ENCODE measurements at regions not wholly inside any gene's neighbourhood (a gene's known extent, or its start where the extent isn't known, plus 50 kb on each side); places are given as distances from the start of the nearest gene placed in this dataset.
A peak's percentile ranks its signal among the peaks of the same experiment; 100 is the strongest.

DNA sequence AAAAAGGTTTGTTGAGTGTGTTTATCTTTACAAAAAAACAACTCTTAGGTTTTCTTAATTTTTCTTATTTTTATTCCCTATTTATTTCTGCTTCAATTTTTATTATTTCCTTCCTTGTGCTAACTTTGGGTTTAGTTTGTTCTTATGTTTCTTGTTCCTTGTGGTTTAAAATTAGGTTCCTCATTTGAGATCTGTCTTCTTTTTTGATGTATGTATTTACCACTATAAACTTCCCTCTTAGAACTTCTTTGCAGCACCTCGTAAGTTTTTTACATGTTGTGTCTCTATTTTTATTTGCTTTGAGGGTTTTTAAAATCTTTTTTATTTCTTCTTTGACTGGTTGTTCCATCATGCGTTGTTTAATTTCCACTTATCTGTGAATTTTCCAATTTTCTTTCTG lies 1217.1 kb upstream of the CELF2 start:
- Histone ChIP-seq H3K4me3 (ENCODE audit: low read length in 2 of 2) (no peak overlapping the region), H3K27me3 (ENCODE audit: control insufficient read depth in 2 of 2, insufficient read depth in 1 of 2, low read length in 1 of 2) (no peaks in the 10 kb centered on the region), H3K4me1 (ENCODE audit: control insufficient read depth in 2 of 2, insufficient read depth in 2 of 2, low read length in 2 of 2) (no peaks in the 10 kb centered on the region), H3K9me3 (ENCODE audit: control insufficient read depth in 2 of 2, insufficient read depth in 1 of 2, low read length in 1 of 2) (no peaks in the 10 kb centered on the region), H3K27ac (ENCODE audit: low read depth in 1 of 2, low read length in 1 of 2) (no peak overlapping the region), H3K36me3 (ENCODE audit: control insufficient read depth in 2 of 2, insufficient read depth in 2 of 2, low read length in 1 of 2) (no peaks in the 10 kb centered on the region)
- WGBS, result 34% methylated on average over 2 of the region's 2 CpGs
- no peak for DNase-seq (ENCODE audit: low read depth in 6 of 9, low spot score in 9 of 9)

- no peaks in the 10 kb centered on the region for H3K9me3 ChIP-seq (ENCODE audit: control insufficient read depth in 2 of 2, insufficient read depth in 1 of 2, low read length in 1 of 2)
- 97% methylated on average over 4 of the region's 4 CpGs for WGBS
- no peak for DNase-seq (ENCODE audit: low read depth in 6 of 9, low spot score in 9 of 9)
- H3K4me3 ChIP-seq (ENCODE audit: low read length in 2 of 2), result no peak overlapping the region
- no peaks in the 10 kb centered on the region for H3K27me3 ChIP-seq (ENCODE audit: control insufficient read depth in 2 of 2, insufficient read depth in 1 of 2, low read length in 1 of 2)
- H3K4me1 ChIP-seq (ENCODE audit: control insufficient read depth in 2 of 2, insufficient read depth in 2 of 2, low read length in 2 of 2), result no peaks in the 10 kb centered on the region
- no peak overlapping the region for H3K27ac ChIP-seq (ENCODE audit: low read depth in 1 of 2, low read length in 1 of 2)
- H3K36me3 ChIP-seq (ENCODE audit: control insufficient read depth in 2 of 2, insufficient read depth in 2 of 2, low read length in 1 of 2), result no peaks in the 10 kb centered on the region
Measured at GRCh38 chr10:9807846-9808245, 1209.8 kb upstream of the CELF2 start.

- no peaks in the 10 kb centered on the region for H3K9me3 ChIP-seq (ENCODE audit: control insufficient read depth in 2 of 2, insufficient read depth in 1 of 2, low read length in 1 of 2)
- no peak for DNase-seq (ENCODE audit: low read depth in 6 of 9, low spot score in 9 of 9)
- H3K4me3 ChIP-seq (ENCODE audit: low read length in 2 of 2), result no peak overlapping the region
- no peaks in the 10 kb centered on the region for H3K4me1 ChIP-seq (ENCODE audit: control insufficient read depth in 2 of 2, insufficient read depth in 2 of 2, low read length in 2 of 2)
- H3K36me3 ChIP-seq (ENCODE audit: control insufficient read depth in 2 of 2, insufficient read depth in 2 of 2, low read length in 1 of 2), result no peaks in the 10 kb centered on the region
- H3K27ac ChIP-seq (ENCODE audit: low read depth in 1 of 2, low read length in 1 of 2), result no peak overlapping the region
- WGBS, result 95% methylated on average over 4 of the region's 4 CpGs
- H3K27me3 ChIP-seq (ENCODE audit: control insufficient read depth in 2 of 2, insufficient read depth in 1 of 2, low read length in 1 of 2), result no peaks in the 10 kb centered on the region
Measured at GRCh38 chr10:9811601-9812000, 1206.1 kb upstream of the CELF2 start.

DNA sequence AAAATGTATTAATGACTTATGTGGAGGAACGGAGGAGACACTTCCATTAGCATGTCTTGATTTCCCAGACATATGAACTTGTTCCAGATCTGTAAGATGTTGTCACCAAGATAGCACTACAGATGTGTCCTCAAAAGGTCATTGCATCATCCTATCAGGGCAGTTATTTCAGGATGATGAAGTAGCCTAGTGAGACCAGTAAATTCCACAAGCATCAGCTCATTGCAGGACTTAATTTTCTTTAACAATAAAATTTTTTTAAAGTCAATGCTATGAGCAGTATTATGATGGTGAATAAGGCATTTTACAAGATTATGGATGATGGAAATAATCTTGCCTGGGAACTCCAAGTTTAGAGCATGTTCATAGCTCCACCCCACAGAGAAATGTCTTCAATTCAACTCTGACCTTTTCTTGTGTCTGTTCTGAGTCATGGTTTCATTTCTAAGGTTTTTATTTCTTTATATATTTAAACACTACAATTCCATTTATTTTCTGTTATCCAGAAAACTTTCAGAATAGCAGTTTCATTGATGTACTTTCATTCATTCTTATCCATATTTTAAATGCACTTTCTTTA lies 1203.3 kb upstream of the CELF2 start:
- Histone ChIP-seq H3K36me3 (ENCODE audit: control insufficient read depth in 2 of 2, insufficient read depth in 2 of 2, low read length in 1 of 2) (no peaks in the 10 kb centered on the region), H3K4me3 (ENCODE audit: low read length in 2 of 2) (no peak overlapping the region), H3K27ac (ENCODE audit: low read depth in 1 of 2, low read length in 1 of 2) (no peak overlapping the region), H3K4me1 (ENCODE audit: control insufficient read depth in 2 of 2, insufficient read depth in 2 of 2, low read length in 2 of 2) (no peaks in the 10 kb centered on the region), H3K27me3 (ENCODE audit: control insufficient read depth in 2 of 2, insufficient read depth in 1 of 2, low read length in 1 of 2) (no peaks in the 10 kb centered on the region), H3K9me3 (ENCODE audit: control insufficient read depth in 2 of 2, insufficient read depth in 1 of 2, low read length in 1 of 2) (peaks cover 0 to 2% of the 10 kb centered on the region in 2 donors)
- no peak for DNase-seq (ENCODE audit: low read depth in 6 of 9, low spot score in 9 of 9)
- 96% methylated on average over 1 of the region's 1 CpG for WGBS

- WGBS, result 94% methylated on average over 4 of the region's 4 CpGs
Measured at GRCh38 chr10:9819756-9820494, 1197.7 kb upstream of the CELF2 start.

DNA sequence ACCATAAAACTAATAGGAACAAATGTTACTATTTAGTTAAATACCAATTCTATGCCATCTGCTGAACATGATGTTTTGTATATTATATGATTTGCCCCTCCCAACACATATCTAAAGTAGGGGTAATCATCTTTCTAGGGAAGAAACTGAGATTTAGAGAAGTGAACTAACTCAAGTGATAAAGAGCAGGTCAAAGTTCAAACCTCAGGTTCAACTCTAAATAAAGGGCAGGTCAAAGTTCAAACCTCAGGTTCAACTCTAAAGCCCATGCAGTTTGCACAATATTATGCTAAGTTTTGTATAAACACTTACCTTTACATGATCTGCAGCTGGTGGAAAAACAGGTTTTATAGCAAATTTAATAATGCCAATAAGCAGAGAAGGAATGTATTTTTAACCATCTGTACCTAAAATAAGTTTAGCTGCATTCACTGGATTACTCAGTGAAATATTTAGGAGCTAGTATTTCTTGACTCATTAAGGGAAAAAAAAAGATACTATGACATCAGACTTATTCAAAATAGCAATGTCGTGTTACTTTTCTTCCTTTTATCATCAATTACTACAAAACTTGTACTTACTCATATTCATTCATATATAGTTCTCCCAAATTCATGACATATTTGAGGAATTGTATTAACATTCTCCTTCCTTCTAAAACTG lies 1194.3 kb upstream of the CELF2 start:
- no peak overlapping the region for H3K27ac ChIP-seq (ENCODE audit: low read depth in 1 of 2, low read length in 1 of 2)
- no peaks in the 10 kb centered on the region for H3K36me3 ChIP-seq (ENCODE audit: control insufficient read depth in 2 of 2, insufficient read depth in 2 of 2, low read length in 1 of 2)
- DNase-seq (ENCODE audit: low read depth in 6 of 9, low spot score in 9 of 9), result no peak
- H3K4me3 ChIP-seq (ENCODE audit: low read length in 2 of 2), result no peak overlapping the region
- 99% methylated on average over 1 of the region's 1 CpG for WGBS
- H3K9me3 ChIP-seq (ENCODE audit: control insufficient read depth in 2 of 2, insufficient read depth in 1 of 2, low read length in 1 of 2), result peaks cover 0 to 11% of the 10 kb centered on the region in 2 donors
- H3K27me3 ChIP-seq (ENCODE audit: control insufficient read depth in 2 of 2, insufficient read depth in 1 of 2, low read length in 1 of 2), result no peaks in the 10 kb centered on the region
- no peaks in the 10 kb centered on the region for H3K4me1 ChIP-seq (ENCODE audit: control insufficient read depth in 2 of 2, insufficient read depth in 2 of 2, low read length in 2 of 2)

More at GRCh38 chr10:9819756-9820494, 1197.7 kb upstream of the CELF2 start:
- Histone ChIP-seq H3K27ac (ENCODE audit: low read depth in 1 of 2, low read length in 1 of 2) (no peak overlapping the region), H3K4me3 (ENCODE audit: low read length in 2 of 2) (no peak overlapping the region), H3K9me3 (ENCODE audit: control insufficient read depth in 2 of 2, insufficient read depth in 1 of 2, low read length in 1 of 2) (peaks cover 0 to 11% of the 10 kb centered on the region in 2 donors), H3K27me3 (ENCODE audit: control insufficient read depth in 2 of 2, insufficient read depth in 1 of 2, low read length in 1 of 2) (no peaks in the 10 kb centered on the region), H3K4me1 (ENCODE audit: control insufficient read depth in 2 of 2, insufficient read depth in 2 of 2, low read length in 2 of 2) (no peaks in the 10 kb centered on the region), H3K36me3 (ENCODE audit: control insufficient read depth in 2 of 2, insufficient read depth in 2 of 2, low read length in 1 of 2) (no peaks in the 10 kb centered on the region)
- no peak for DNase-seq (ENCODE audit: low read depth in 6 of 9, low spot score in 9 of 9)

DNA sequence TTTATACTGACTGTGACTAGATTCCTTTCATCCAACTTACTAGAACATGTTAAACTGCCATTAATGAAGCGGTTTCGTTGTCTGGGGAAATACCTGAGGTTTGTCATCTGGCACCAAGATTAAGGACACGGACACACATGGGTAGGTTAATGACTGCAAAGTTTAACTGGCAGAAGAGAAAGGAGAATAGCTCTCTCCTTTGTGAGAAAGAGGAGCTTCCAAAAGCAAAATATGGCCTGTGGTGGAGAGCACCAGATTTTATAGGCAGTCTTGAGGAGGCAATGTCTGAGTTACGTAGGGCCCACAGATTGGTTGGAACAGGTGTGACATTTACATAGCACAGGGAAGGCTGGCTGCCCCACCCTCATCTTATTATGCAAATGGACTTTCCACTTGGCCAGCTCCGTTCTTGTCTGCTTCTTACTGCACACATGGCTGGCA lies 1193.0 kb upstream of the CELF2 start:
- 94% methylated on average over 5 of the region's 5 CpGs for WGBS
- DNase-seq (ENCODE audit: low read depth in 6 of 9, low spot score in 9 of 9), result no peak
- no peaks in the 10 kb centered on the region for H3K4me1 ChIP-seq (ENCODE audit: control insufficient read depth in 2 of 2, insufficient read depth in 2 of 2, low read length in 2 of 2)
- no peak overlapping the region for H3K27ac ChIP-seq (ENCODE audit: low read depth in 1 of 2, low read length in 1 of 2)
- H3K9me3 ChIP-seq (ENCODE audit: control insufficient read depth in 2 of 2, insufficient read depth in 1 of 2, low read length in 1 of 2), result peaks cover 0 to 6% of the 10 kb centered on the region in 2 donors
- no peak overlapping the region for H3K4me3 ChIP-seq (ENCODE audit: low read length in 2 of 2)
- no peaks in the 10 kb centered on the region for H3K36me3 ChIP-seq (ENCODE audit: control insufficient read depth in 2 of 2, insufficient read depth in 2 of 2, low read length in 1 of 2)
- no peaks in the 10 kb centered on the region for H3K27me3 ChIP-seq (ENCODE audit: control insufficient read depth in 2 of 2, insufficient read depth in 1 of 2, low read length in 1 of 2)

DNA sequence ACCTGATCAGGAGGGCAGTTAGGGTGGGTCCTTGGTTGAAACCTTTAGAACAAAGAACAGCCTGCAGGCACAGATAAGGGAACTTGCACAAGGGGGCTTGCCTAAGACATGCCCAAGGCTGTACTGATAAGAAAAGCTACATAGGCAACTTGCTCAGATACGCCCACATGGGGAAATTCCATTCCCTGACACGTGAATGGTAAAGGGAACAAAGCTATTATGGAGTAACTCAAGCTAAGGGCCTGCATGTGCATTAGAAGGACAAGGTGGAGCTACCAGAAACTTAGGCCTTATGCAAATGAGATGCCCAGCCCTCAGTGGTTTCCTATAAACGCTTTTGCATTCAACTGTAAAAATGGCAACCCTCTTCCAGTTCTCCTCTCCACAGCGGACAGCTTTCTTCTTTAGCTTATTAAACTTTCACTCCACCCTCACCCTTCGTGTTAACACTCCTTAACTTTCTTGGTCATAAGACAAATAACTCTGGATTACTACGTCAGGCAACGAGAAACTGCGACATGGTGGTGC lies 1192.1 kb upstream of the CELF2 start:
- no peaks in the 10 kb centered on the region for H3K36me3 ChIP-seq (ENCODE audit: control insufficient read depth in 2 of 2, insufficient read depth in 2 of 2, low read length in 1 of 2)
- 88% methylated on average over 8 of the region's 8 CpGs for WGBS
- peak in 1 of 9 donors; percentile 1 for DNase-seq (ENCODE audit: low read depth in 6 of 9, low spot score in 9 of 9)
- no peaks in the 10 kb centered on the region for H3K27me3 ChIP-seq (ENCODE audit: control insufficient read depth in 2 of 2, insufficient read depth in 1 of 2, low read length in 1 of 2)
- no peaks in the 10 kb centered on the region for H3K4me1 ChIP-seq (ENCODE audit: control insufficient read depth in 2 of 2, insufficient read depth in 2 of 2, low read length in 2 of 2)
- H3K9me3 ChIP-seq (ENCODE audit: control insufficient read depth in 2 of 2, insufficient read depth in 1 of 2, low read length in 1 of 2), result no peaks in the 10 kb centered on the region
- no peak overlapping the region for H3K4me3 ChIP-seq (ENCODE audit: low read length in 2 of 2)
- no peak overlapping the region for H3K27ac ChIP-seq (ENCODE audit: low read depth in 1 of 2, low read length in 1 of 2)

DNA sequence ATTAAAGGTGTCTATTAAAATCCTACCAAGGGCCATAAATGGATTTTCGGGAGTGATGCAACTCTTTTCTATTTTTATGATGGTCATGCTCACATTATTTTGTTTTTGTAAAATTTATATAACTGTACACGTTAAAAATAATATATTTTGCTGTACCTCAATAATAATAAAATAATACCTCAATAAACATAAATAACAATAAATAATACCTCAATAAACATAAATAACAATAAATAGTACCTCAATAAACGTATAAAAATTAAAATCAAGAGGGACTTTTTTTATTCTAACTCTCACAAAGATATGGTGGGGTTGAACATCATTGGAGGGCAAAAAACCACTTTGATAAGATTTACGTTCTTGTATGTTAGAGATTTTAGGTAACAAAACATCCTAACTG lies 1189.6 kb upstream of the CELF2 start:
- H3K36me3 ChIP-seq (ENCODE audit: control insufficient read depth in 2 of 2, insufficient read depth in 2 of 2, low read length in 1 of 2), result no peaks in the 10 kb centered on the region
- 91% methylated on average over 4 of the region's 4 CpGs for WGBS
- no peaks in the 10 kb centered on the region for H3K4me1 ChIP-seq (ENCODE audit: control insufficient read depth in 2 of 2, insufficient read depth in 2 of 2, low read length in 2 of 2)
- no peak overlapping the region for H3K27ac ChIP-seq (ENCODE audit: low read depth in 1 of 2, low read length in 1 of 2)
- no peaks in the 10 kb centered on the region for H3K9me3 ChIP-seq (ENCODE audit: control insufficient read depth in 2 of 2, insufficient read depth in 1 of 2, low read length in 1 of 2)
- no peaks in the 10 kb centered on the region for H3K27me3 ChIP-seq (ENCODE audit: control insufficient read depth in 2 of 2, insufficient read depth in 1 of 2, low read length in 1 of 2)
- no peak for DNase-seq (ENCODE audit: low read depth in 6 of 9, low spot score in 9 of 9)
- H3K4me3 ChIP-seq (ENCODE audit: low read length in 2 of 2), result no peak overlapping the region
